ENCODE measurements at regions not wholly inside any gene's neighbourhood (a gene's known extent, or its start where the extent isn't known, plus 50 kb on each side); places are given as distances from the start of the nearest gene placed in this dataset.

GRCh38 chr12:100698518-100698917 lies 96.1 kb upstream of the ANO4 start:
- no peaks in the 10 kb centered on the region for H3K36me3 ChIP-seq
- H3K27me3 ChIP-seq (ENCODE audit: insufficient read depth, low read depth, severe bottlenecking) = no peaks in the 10 kb centered on the region
- no peak for TF ChIP-seq CTCF (IDR thresholded peaks at IDR 0.05; ENCODE audit: low read depth, low read length)
- no peaks in the 10 kb centered on the region for H3K9me3 ChIP-seq (ENCODE audit: severe bottlenecking)
- no peak for DNase-seq
- H3K27ac ChIP-seq = no peak overlapping the region
- H3K4me3 ChIP-seq (ENCODE audit: low read depth, low read length) = no peak overlapping the region

- Histone ChIP-seq H3K4me3 (ENCODE audit: low read depth, low read length) (no peak overlapping the region), H3K27ac (no peak overlapping the region), H3K27me3 (ENCODE audit: insufficient read depth, low read depth, severe bottlenecking) (no peaks in the 10 kb centered on the region), H3K36me3 (no peaks in the 10 kb centered on the region), H3K9me3 (ENCODE audit: severe bottlenecking) (no peaks in the 10 kb centered on the region)
- TF ChIP-seq CTCF (IDR thresholded peaks at IDR 0.05; ENCODE audit: low read depth, low read length) = no peak
- no peak for DNase-seq
Measured at GRCh38 chr12:100699209-100699608, 95.4 kb upstream of the ANO4 start.

GRCh38 chr12:100703337-100703736 lies 91.2 kb upstream of the ANO4 start:
- H3K9me3 ChIP-seq (ENCODE audit: severe bottlenecking) = no peaks in the 10 kb centered on the region
- no peaks in the 10 kb centered on the region for H3K27me3 ChIP-seq (ENCODE audit: insufficient read depth, low read depth, severe bottlenecking)
- H3K27ac ChIP-seq = no peak overlapping the region
- TF ChIP-seq CTCF (IDR thresholded peaks at IDR 0.05; ENCODE audit: low read depth, low read length) = no peak
- no peak overlapping the region for H3K4me3 ChIP-seq (ENCODE audit: low read depth, low read length)
- no peak for DNase-seq
- no peaks in the 10 kb centered on the region for H3K36me3 ChIP-seq

- TF ChIP-seq CTCF (IDR thresholded peaks at IDR 0.05; ENCODE audit: low read depth, low read length) = no peak
- Histone ChIP-seq H3K27ac (no peak overlapping the region), H3K9me3 (ENCODE audit: severe bottlenecking) (peaks cover 2% of the 10 kb centered on the region), H3K36me3 (no peaks in the 10 kb centered on the region), H3K27me3 (ENCODE audit: insufficient read depth, low read depth, severe bottlenecking) (no peaks in the 10 kb centered on the region), H3K4me3 (ENCODE audit: low read depth, low read length) (no peak overlapping the region)
- no peak for DNase-seq
Measured at GRCh38 chr12:100703868-100704267, 90.7 kb upstream of the ANO4 start.

GRCh38 chr12:100706033-100706432 lies 88.5 kb upstream of the ANO4 start:
- H3K36me3 ChIP-seq = no peaks in the 10 kb centered on the region
- H3K4me3 ChIP-seq (ENCODE audit: low read depth, low read length) = no peak overlapping the region
- peaks cover 2% of the 10 kb centered on the region for H3K9me3 ChIP-seq (ENCODE audit: severe bottlenecking)
- TF ChIP-seq CTCF (IDR thresholded peaks at IDR 0.05; ENCODE audit: low read depth, low read length) = no peak
- no peak overlapping the region for H3K27ac ChIP-seq
- H3K27me3 ChIP-seq (ENCODE audit: insufficient read depth, low read depth, severe bottlenecking) = no peaks in the 10 kb centered on the region
- DNase-seq = no peak

- H3K27ac ChIP-seq = no peak overlapping the region
- no peak for TF ChIP-seq CTCF (IDR thresholded peaks at IDR 0.05; ENCODE audit: low read depth, low read length)
- DNase-seq = no peak
- H3K9me3 ChIP-seq (ENCODE audit: severe bottlenecking) = peaks cover 2% of the 10 kb centered on the region
- H3K4me3 ChIP-seq (ENCODE audit: low read depth, low read length) = no peak overlapping the region
- no peaks in the 10 kb centered on the region for H3K27me3 ChIP-seq (ENCODE audit: insufficient read depth, low read depth, severe bottlenecking)
- H3K36me3 ChIP-seq = no peaks in the 10 kb centered on the region
Measured at GRCh38 chr12:100708591-100708990, 86.0 kb upstream of the ANO4 start.

Data from WERI-Rb-1 (cell line).